Psoas muscle (tissue), 7 donors: ENCODE measurements at regions not wholly inside any gene's neighbourhood (a gene's known extent, or its start where the extent isn't known, plus 50 kb on each side); places are given as distances from the start of the nearest gene placed in this dataset.
"Not testable (repeated sequence)": the region's sequence is repeated elsewhere in the genome, so short reads cannot be mapped to it uniquely, and the experiment has no call there.

Source experiments
- ATAC-seq, 4 donors: fragments of 200-7000 bp; cut with Tn5 transposase; one replicate each; pipeline ENCODE4 v1.9.1; 2020; ENCODE audit warnings: moderate library complexity in 3 of 4, mild to moderate bottlenecking in 2 of 4
- DNase-seq, 2 donors: peaks; one replicate each; pipeline ENCODE4 v3.0.0-alpha.2; 2020
- H3K27ac ChIP-seq: fragments of 200-600 bp; one replicate; pipeline ENCODE4 v1.8.0; 2022
- H3K27me3 ChIP-seq, 3 donors: fragments of 200-600 bp in 1 of 3; one replicate each; pipeline versions ENCODE4 v1.6.1 to v1.8.0; 2013 to 2022; ENCODE audit warnings: low read length in 2 of 3, mild to moderate bottlenecking in 2 of 3, moderate library complexity in 1 of 3; ENCODE audit not compliant: insufficient read depth in 3 of 3
- H3K36me3 ChIP-seq, 2 donors: fragments of 200-600 bp in 1 of 2; one replicate each; pipeline versions ENCODE4 v1.6.1 to v1.8.0; 2013 to 2022; ENCODE audit warnings: low read depth in 1 of 2, mild to moderate bottlenecking in 1 of 2, moderate library complexity in 1 of 2; ENCODE audit not compliant: insufficient read depth in 1 of 2
- H3K4me1 ChIP-seq: fragments of 200-600 bp; one replicate; pipeline ENCODE4 v1.8.0; 2022
- H3K4me3 ChIP-seq: fragments of 200-600 bp; one replicate; pipeline ENCODE4 v1.8.0; 2022; ENCODE audit warnings: mild to moderate bottlenecking
- H3K9me3 ChIP-seq: fragments of 200-600 bp; one replicate; pipeline ENCODE4 v1.8.0; 2022
- WGBS, 3 donors: extraction: QIAGEN DNeasy Blood & Tissue Kit; methylation state at CpG; one replicate each; pipeline versions ENCODE4 v1.1.6 to v1.1.7; 2013; 5-methylcytosine and 5-hydroxymethylcytosine counted together
- intact Hi-C, 2 donors: fragments of 100-400 bp; cut with DNase I; formaldehyde crosslinking; loops; one replicate each; pipeline versions ENCODE4 v1.11.0 to v1.14.2; 2022
- TF ChIP-seq, protein P1 (sequence below): fragments of 200-600 bp; IDR thresholded peaks from one replicate; pipeline ENCODE4 v1.8.0; 2022; ENCODE audit warnings: antibody characterized with exemption
- donor health status: healthy with polysubstance abuse.
- donor health status: DM: no; HTN: no; CAD: no; lungs with moderate emphysema.
- donor health status: Bipolar disorder and iron deficiency.
- donor health status: healthy.
- donor health status: DM: yes; HTN: yes; CAD: no.
- donor health status: DM: no; HTN: no; CAD: no.
- donor health status: DM: yes; HTN: yes; CAD: no.

- intact Hi-C loops: no loop called here
- H3K4me1 ChIP-seq: no peaks in the 10 kb centered on the region
- TF ChIP-seq, protein P1, sequence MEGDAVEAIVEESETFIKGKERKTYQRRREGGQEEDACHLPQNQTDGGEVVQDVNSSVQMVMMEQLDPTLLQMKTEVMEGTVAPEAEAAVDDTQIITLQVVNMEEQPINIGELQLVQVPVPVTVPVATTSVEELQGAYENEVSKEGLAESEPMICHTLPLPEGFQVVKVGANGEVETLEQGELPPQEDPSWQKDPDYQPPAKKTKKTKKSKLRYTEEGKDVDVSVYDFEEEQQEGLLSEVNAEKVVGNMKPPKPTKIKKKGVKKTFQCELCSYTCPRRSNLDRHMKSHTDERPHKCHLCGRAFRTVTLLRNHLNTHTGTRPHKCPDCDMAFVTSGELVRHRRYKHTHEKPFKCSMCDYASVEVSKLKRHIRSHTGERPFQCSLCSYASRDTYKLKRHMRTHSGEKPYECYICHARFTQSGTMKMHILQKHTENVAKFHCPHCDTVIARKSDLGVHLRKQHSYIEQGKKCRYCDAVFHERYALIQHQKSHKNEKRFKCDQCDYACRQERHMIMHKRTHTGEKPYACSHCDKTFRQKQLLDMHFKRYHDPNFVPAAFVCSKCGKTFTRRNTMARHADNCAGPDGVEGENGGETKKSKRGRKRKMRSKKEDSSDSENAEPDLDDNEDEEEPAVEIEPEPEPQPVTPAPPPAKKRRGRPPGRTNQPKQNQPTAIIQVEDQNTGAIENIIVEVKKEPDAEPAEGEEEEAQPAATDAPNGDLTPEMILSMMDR: no peak
Observed at GRCh38 chr6:130632897-130633296, 194.3 kb upstream of the SMLR1 start.

DNA sequence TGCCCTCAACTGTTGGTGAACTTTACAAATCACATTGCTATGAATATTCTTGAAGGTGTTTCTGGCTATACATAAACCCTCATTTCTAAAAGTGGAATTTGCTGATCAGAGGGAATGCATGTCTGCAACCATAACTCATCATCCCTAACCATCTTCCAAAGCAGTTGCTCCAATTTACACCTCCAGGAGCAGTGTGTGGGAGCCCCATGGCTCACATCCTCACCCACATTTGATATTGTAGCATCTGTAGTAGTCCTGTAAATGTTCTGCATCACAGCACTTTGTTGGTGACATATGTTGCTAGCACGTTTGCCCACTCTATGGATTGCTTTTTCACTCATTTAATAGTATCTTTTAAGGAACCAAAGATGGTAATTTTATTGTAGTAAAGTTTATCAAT, 183.8 kb upstream of the SMLR1 start:
- intact Hi-C loops: no loop called here
- no peak overlapping the region for H3K4me3 ChIP-seq
- no peaks in the 10 kb centered on the region for H3K9me3 ChIP-seq
- TF ChIP-seq, protein P1: no peak
- DNase-seq: no peak
- no peak overlapping the region for H3K27ac ChIP-seq
- H3K4me1 ChIP-seq: no peaks in the 10 kb centered on the region
- H3K36me3 ChIP-seq: no peaks in the 10 kb centered on the region
- ATAC-seq: no peak
- H3K27me3 ChIP-seq: no peaks in the 10 kb centered on the region
- 32 to 75% (median 74%) methylated on average over 1 of the region's 1 CpG for WGBS, 3 donors

More at GRCh38 chr6:130632897-130633296, 194.3 kb upstream of the SMLR1 start:
- DNase-seq (no peak), ATAC-seq (no peak)
- 34 to 49% (median 39%) methylated on average over 2 of the region's 2 CpGs for WGBS, 3 donors
- Histone ChIP-seq H3K27me3 (no peaks in the 10 kb centered on the region), H3K36me3 (no peaks in the 10 kb centered on the region), H3K4me3 (no peak overlapping the region), H3K9me3 (no peaks in the 10 kb centered on the region), H3K27ac (no peak overlapping the region)

DNA sequence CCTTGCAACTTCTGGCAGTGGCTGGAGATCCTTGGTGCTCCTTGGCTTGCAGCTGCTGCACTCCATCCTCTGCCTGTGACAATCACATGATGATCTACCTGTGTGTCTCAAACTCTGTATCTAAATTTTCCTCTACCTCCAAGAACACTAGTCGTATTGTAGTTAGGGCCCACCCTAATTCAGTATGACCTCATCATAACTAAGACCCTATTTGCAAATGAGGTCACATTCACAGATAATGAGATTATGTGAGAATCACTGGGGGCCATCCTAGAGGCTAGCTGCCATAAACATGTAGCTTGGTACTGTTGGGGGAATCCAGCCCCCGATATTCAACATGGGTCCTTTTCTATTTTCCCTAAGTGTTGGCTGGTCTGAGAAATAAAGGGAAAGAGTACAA, 183.0 kb upstream of the SMLR1 start:
- intact Hi-C loops: no loop called here
- TF ChIP-seq, protein P1: no peak
- WGBS, 3 donors: 91 to 95% (median 91%) methylated on average over 2 of the region's 2 CpGs
- Histone ChIP-seq H3K36me3 (no peaks in the 10 kb centered on the region), H3K27me3 (no peaks in the 10 kb centered on the region), H3K4me3 (no peak overlapping the region), H3K27ac (no peak overlapping the region), H3K4me1 (no peaks in the 10 kb centered on the region), H3K9me3 (no peaks in the 10 kb centered on the region)
- ATAC-seq (no peak), DNase-seq (no peak)

- intact Hi-C loops, DNase-seq, H3K9me3 ChIP-seq, H3K4me1 ChIP-seq, H3K4me3 ChIP-seq, H3K36me3 ChIP-seq, H3K27ac ChIP-seq, ATAC-seq, H3K27me3 ChIP-seq: not testable (repeated sequence)
- 84 to 91% (median 91%) methylated on average over 3 of the region's 3 CpGs for WGBS, 3 donors
Observed at GRCh38 chr6:130644769-130645168, 182.4 kb upstream of the SMLR1 start.

- no peaks in the 10 kb centered on the region for H3K9me3 ChIP-seq
- DNase-seq (no peak), ATAC-seq (no peak)
- no peaks in the 10 kb centered on the region for H3K4me1 ChIP-seq
- intact Hi-C loops: no loop called here
- H3K36me3 ChIP-seq: no peaks in the 10 kb centered on the region
- H3K27ac ChIP-seq: no peak overlapping the region
- no peak overlapping the region for H3K4me3 ChIP-seq
- no peaks in the 10 kb centered on the region for H3K27me3 ChIP-seq
- TF ChIP-seq, protein P1: no peak
Observed at GRCh38 chr6:130647246-130647645, 180.0 kb upstream of the SMLR1 start.
